WTC11 (cell line): ENCODE measurements at regions not wholly inside any gene's neighbourhood (a gene's known extent, or its start where the extent isn't known, plus 50 kb on each side); places are given as distances from the start of the nearest gene placed in this dataset.

ENCODE experiments used
- ATAC-seq: fragments of 200-7000 bp; cut with Tn5 transposase; 2 replicates; pipeline ENCODE4 v1.10.0; 2021; ENCODE audit warnings: mild to moderate bottlenecking, moderate library complexity
- CTCF ChIA-PET: fragments of 300-600 bp; sonication (Branson Sonifier 250); formaldehyde crosslinking; loops from one replicate; lab custom pipeline; 2021; ENCODE audit warnings: antibody characterized with exemption; lab: Charles Lee
- POLR2A ChIA-PET: fragments of 350-600 bp; sonication (Branson Sonifier 250); formaldehyde crosslinking; loops from one replicate; lab custom pipeline; 2021; ENCODE audit warnings: antibody characterized with exemption; lab: Charles Lee
- DNase-seq: peaks from one replicate; pipeline ENCODE4 v3.0.0; 2021; ENCODE audit warnings: low spot score
- H3K27ac Mint-ChIP-seq: 2 replicates; pipeline ENCODE4 v1.8.0; 2021; ENCODE audit warnings: mixed read lengths
- H3K27me3 Mint-ChIP-seq: 2 replicates; pipeline ENCODE4 v1.8.0; 2021; ENCODE audit warnings: low read depth, mild to moderate bottlenecking, moderate library complexity, mixed read lengths
- H3K36me3 Mint-ChIP-seq: 2 replicates; pipeline ENCODE4 v1.8.0; 2021; ENCODE audit warnings: mixed read lengths
- H3K4me1 Mint-ChIP-seq: 2 replicates; pipeline ENCODE4 v1.8.0; 2022; ENCODE audit warnings: mixed read lengths
- H3K4me3 Mint-ChIP-seq: 2 replicates; pipeline ENCODE4 v1.8.0; 2021; ENCODE audit warnings: mild to moderate bottlenecking, moderate library complexity, mixed read lengths
- H3K9me3 Mint-ChIP-seq: 2 replicates; pipeline ENCODE4 v1.8.0; 2021; ENCODE audit warnings: mixed read lengths
- CTCF ChIP-seq: fragments of 200-600 bp; IDR thresholded peaks from 2 replicates; pipeline ENCODE4 v1.8.0; 2022; ENCODE audit warnings: antibody characterized with exemption
- ERG ChIP-seq: fragments of 250-450 bp; sonication (Bioruptor Pico); IDR thresholded peaks from 2 replicates; pipeline ENCODE4 v1.8.0; 2021; ENCODE audit warnings: mild to moderate bottlenecking
- ETV6 ChIP-seq: sonication (generic); formaldehyde crosslinking; IDR thresholded peaks from 2 replicates; pipeline ENCODE4 v1.8.1; 2022; ENCODE audit warnings: mild to moderate bottlenecking, missing genetic modification reagents
- FOXP4 ChIP-seq: sonication (generic); formaldehyde crosslinking; IDR thresholded peaks from 2 replicates; pipeline ENCODE4 v1.8.0; 2022; ENCODE audit warnings: mild to moderate bottlenecking, missing genetic modification reagents
- JAZF1 ChIP-seq: fragments of 250-450 bp; sonication (Bioruptor Pico); IDR thresholded peaks from 2 replicates; pipeline ENCODE4 v1.9.0; 2021; ENCODE audit warnings: moderate library complexity, mild to moderate bottlenecking, inconsistent platforms
- NFE2L1 ChIP-seq: sonication (generic); formaldehyde crosslinking; IDR thresholded peaks from 2 replicates; pipeline ENCODE4 v1.8.1; 2023; ENCODE audit warnings: missing genetic modification reagents
- NR1H2 ChIP-seq: sonication (generic); formaldehyde crosslinking; IDR thresholded peaks from 2 replicates; pipeline ENCODE4 v1.9.0; 2021; ENCODE audit warnings: mild to moderate bottlenecking, moderate library complexity, missing genetic modification reagents
- NR2C2 ChIP-seq: sonication (generic); formaldehyde crosslinking; IDR thresholded peaks from 2 replicates; pipeline ENCODE4 v1.8.0; 2022; ENCODE audit warnings: mild to moderate bottlenecking, missing genetic modification reagents
- NR3C1 ChIP-seq: sonication (generic); formaldehyde crosslinking; conservative IDR thresholded peaks from 2 replicates; pipeline ENCODE4 v1.8.1; 2023; ENCODE audit warnings: low read depth, mild to moderate bottlenecking, missing genetic modification reagents
- OVOL2 ChIP-seq: fragments of 250-450 bp; sonication (Bioruptor Pico); IDR thresholded peaks from 2 replicates; pipeline ENCODE4 v1.9.0; 2021; ENCODE audit warnings: mild to moderate bottlenecking, borderline replicate concordance
- PRDM15 ChIP-seq: sonication (generic); formaldehyde crosslinking; IDR thresholded peaks from 2 replicates; pipeline ENCODE4 v1.8.0; 2022; ENCODE audit warnings: missing genetic modification reagents
- RORB ChIP-seq: fragments of 250-450 bp; sonication (Bioruptor Pico); IDR thresholded peaks from 2 replicates; pipeline ENCODE4 v1.9.0; 2021; ENCODE audit warnings: mild to moderate bottlenecking
- ZNF423 ChIP-seq: fragments of 250-450 bp; sonication (Bioruptor Pico); IDR thresholded peaks from 2 replicates; pipeline ENCODE4 v2.1.2; 2022; ENCODE audit warnings: mild to moderate bottlenecking, moderate library complexity
- TF ChIP-seq, protein P1 (sequence below): sonication (generic); formaldehyde crosslinking; IDR thresholded peaks from 2 replicates; pipeline ENCODE4 v1.8.1; 2023; ENCODE audit warnings: mild to moderate bottlenecking, moderate library complexity, missing genetic modification reagents
- TF ChIP-seq, protein P2 (sequence below): sonication (generic); formaldehyde crosslinking; IDR thresholded peaks from 2 replicates; pipeline ENCODE4 v1.8.1; 2022; ENCODE audit warnings: low read depth, mild to moderate bottlenecking, moderate library complexity, missing genetic modification reagents, borderline replicate concordance
- TF ChIP-seq, protein P3 (sequence below): sonication (generic); formaldehyde crosslinking; IDR thresholded peaks from 2 replicates; pipeline ENCODE4 v1.8.1; 2022; ENCODE audit warnings: low read depth, missing genetic modification reagents, borderline replicate concordance
- TF ChIP-seq, protein P4 (sequence below): sonication (generic); formaldehyde crosslinking; IDR thresholded peaks from 2 replicates; pipeline ENCODE4 v1.8.0; 2023; ENCODE audit warnings: missing genetic modification reagents
- TF ChIP-seq, protein P5 (sequence below): sonication (generic); formaldehyde crosslinking; IDR thresholded peaks from 2 replicates; pipeline ENCODE4 v1.8.1; 2023; ENCODE audit warnings: mild to moderate bottlenecking, missing genetic modification reagents, moderate library complexity

- TF ChIP-seq, protein P1, sequence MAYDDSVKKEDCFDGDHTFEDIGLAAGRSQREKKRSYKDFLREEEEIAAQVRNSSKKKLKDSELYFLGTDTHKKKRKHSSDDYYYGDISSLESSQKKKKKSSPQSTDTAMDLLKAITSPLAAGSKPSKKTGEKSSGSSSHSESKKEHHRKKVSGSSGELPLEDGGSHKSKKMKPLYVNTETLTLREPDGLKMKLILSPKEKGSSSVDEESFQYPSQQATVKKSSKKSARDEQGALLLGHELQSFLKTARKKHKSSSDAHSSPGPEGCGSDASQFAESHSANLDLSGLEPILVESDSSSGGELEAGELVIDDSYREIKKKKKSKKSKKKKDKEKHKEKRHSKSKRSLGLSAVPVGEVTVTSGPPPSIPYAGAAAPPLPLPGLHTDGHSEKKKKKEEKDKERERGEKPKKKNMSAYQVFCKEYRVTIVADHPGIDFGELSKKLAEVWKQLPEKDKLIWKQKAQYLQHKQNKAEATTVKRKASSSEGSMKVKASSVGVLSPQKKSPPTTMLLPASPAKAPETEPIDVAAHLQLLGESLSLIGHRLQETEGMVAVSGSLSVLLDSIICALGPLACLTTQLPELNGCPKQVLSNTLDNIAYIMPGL (CRISPR knock-in tag): no peak
- TF ChIP-seq ERG (no peak), NR1H2 (CRISPR knock-in tag) (no peak)
Measured at GRCh38 chr18:67715567-67715966, 199.0 kb upstream of the DSEL start (continued).

GRCh38 chr18:67710639-67711038 lies 194.1 kb upstream of the DSEL start:
- ChIA-PET CTCF (interaction anchor here (1.0 to 4.2 kb wide), 8 partner anchors 11 to 197 kb away, joined by 3 to 71 read pairs (median 4); partner anchors contain the start of gene DSEL), POLR2A (interaction anchor here (0.5 kb wide), 1 partner anchor 83 kb away, joined by 9 read pairs; no protein-coding TSS in a partner anchor)
- no peaks in the 10 kb centered on the region for H3K27me3 Mint-ChIP-seq
- no peak overlapping the region for H3K4me3 Mint-ChIP-seq
- TF ChIP-seq NR3C1 (CRISPR knock-in tag): no peak
- TF ChIP-seq PRDM15 (CRISPR knock-in tag): no peak
- TF ChIP-seq, protein P2, sequence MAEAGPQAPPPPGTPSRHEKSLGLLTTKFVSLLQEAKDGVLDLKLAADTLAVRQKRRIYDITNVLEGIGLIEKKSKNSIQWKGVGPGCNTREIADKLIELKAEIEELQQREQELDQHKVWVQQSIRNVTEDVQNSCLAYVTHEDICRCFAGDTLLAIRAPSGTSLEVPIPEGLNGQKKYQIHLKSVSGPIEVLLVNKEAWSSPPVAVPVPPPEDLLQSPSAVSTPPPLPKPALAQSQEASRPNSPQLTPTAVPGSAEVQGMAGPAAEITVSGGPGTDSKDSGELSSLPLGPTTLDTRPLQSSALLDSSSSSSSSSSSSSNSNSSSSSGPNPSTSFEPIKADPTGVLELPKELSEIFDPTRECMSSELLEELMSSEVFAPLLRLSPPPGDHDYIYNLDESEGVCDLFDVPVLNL (CRISPR knock-in tag): no peak
- peak; percentile 53 for TF ChIP-seq CTCF
- TF ChIP-seq ZNF423 (CRISPR knock-in tag): peak; percentile 51; the same call in 1 of the 2 replicates
- TF ChIP-seq, protein P3, sequence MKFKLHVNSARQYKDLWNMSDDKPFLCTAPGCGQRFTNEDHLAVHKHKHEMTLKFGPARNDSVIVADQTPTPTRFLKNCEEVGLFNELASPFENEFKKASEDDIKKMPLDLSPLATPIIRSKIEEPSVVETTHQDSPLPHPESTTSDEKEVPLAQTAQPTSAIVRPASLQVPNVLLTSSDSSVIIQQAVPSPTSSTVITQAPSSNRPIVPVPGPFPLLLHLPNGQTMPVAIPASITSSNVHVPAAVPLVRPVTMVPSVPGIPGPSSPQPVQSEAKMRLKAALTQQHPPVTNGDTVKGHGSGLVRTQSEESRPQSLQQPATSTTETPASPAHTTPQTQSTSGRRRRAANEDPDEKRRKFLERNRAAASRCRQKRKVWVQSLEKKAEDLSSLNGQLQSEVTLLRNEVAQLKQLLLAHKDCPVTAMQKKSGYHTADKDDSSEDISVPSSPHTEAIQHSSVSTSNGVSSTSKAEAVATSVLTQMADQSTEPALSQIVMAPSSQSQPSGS (CRISPR knock-in tag): no peak
- no peak for TF ChIP-seq OVOL2 (CRISPR knock-in tag)
- no peaks in the 10 kb centered on the region for H3K9me3 Mint-ChIP-seq
- DNase-seq: peak; percentile 68
- no peak overlapping the region for H3K27ac Mint-ChIP-seq
- peaks cover 23% of the 10 kb centered on the region for H3K4me1 Mint-ChIP-seq
- no peaks in the 10 kb centered on the region for H3K36me3 Mint-ChIP-seq
- peak; percentile 92 for ATAC-seq

DNA sequence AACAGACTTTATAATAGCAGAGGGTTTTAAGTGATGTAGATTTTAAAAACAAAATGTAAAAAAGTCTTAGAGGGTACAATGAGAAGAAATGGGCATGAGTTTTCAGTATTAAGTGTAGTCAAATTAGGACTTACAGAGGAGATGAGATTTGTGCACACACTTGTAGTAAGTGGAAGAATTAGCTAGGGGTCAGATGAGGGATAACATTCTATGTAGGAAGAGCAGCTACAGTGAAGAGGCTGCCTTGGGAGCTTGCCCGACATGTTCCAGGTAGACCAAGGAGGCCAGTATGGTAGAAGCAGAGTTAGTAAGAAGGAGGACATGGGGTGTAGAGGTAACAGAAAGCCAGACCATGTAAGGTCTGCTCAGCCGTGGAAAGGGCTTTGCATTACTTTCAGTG lies 189.2 kb upstream of the DSEL start:
- Mint-ChIP-seq H3K4me1 (peaks cover 24% of the 10 kb centered on the region), H3K4me3 (no peak overlapping the region), H3K9me3 (peaks cover 5% of the 10 kb centered on the region), H3K27me3 (no peaks in the 10 kb centered on the region), H3K27ac (no peak overlapping the region), H3K36me3 (0 out of 2 replicates have a peak, but pooled peaks cover 1% of the 10 kb centered on the region)
- POLR2A ChIA-PET: interaction anchor here (1.0 kb wide), 1 partner anchor 189 kb away, joined by 3 read pairs; the partner anchor contains the start of gene DSEL
- DNase-seq: no peak
- ATAC-seq: peak; percentile 89
- CTCF ChIA-PET: interaction anchor here (0.5 to 1.4 kb wide), 8 partner anchors 8 to 955 kb away, joined by 3 to 22 read pairs (median 3); partner anchors contain the start of gene DSEL
- TF ChIP-seq, protein P4, sequence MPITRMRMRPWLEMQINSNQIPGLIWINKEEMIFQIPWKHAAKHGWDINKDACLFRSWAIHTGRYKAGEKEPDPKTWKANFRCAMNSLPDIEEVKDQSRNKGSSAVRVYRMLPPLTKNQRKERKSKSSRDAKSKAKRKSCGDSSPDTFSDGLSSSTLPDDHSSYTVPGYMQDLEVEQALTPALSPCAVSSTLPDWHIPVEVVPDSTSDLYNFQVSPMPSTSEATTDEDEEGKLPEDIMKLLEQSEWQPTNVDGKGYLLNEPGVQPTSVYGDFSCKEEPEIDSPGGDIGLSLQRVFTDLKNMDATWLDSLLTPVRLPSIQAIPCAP (CRISPR knock-in tag): no peak
- TF ChIP-seq NFE2L1 (no peak), ETV6 (no peak), FOXP4 (CRISPR knock-in tag) (no peak), JAZF1 (CRISPR knock-in tag) (no peak), NR2C2 (CRISPR knock-in tag) (no peak), RORB (CRISPR knock-in tag) (no peak)
- TF ChIP-seq, protein P5, sequence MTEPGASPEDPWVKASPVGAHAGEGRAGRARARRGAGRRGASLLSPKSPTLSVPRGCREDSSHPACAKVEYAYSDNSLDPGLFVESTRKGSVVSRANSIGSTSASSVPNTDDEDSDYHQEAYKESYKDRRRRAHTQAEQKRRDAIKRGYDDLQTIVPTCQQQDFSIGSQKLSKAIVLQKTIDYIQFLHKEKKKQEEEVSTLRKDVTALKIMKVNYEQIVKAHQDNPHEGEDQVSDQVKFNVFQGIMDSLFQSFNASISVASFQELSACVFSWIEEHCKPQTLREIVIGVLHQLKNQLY: no peak
